HCT116 (cell line): ENCODE measurements at regions not wholly inside any gene's neighbourhood (a gene's known extent, or its start where the extent isn't known, plus 50 kb on each side); places are given as distances from the start of the nearest gene placed in this dataset.

ENCODE experiments used
- ELF1 ChIP-seq: IDR thresholded peaks from 2 replicates; pipeline ENCODE4 v1.6.1; 2012; ENCODE audit warnings: low read depth, borderline replicate concordance
- EZH2 ChIP-seq: fragments of 200-600 bp; sonication (generic); IDR thresholded peaks from 2 replicates; pipeline ENCODE4 v1.6.1; 2017; ENCODE audit warnings: antibody characterized with exemption, mixed run types
- JUND ChIP-seq: IDR thresholded peaks from 2 replicates; pipeline ENCODE4 v1.6.1; 2012
- POLR2A ChIP-seq: IDR thresholded peaks from 2 replicates; pipeline ENCODE4 v1.7.0; 2011; ENCODE audit warnings: borderline replicate concordance; ENCODE audit not compliant: insufficient read depth, insufficient read length; ENCODE audit errors: extremely low read depth
- POLR2AphosphoS5 ChIP-seq: IDR thresholded peaks from 2 replicates; pipeline ENCODE4 v1.6.1; 2011; ENCODE audit warnings: mild to moderate bottlenecking, low read depth, low read length, moderate library complexity
- RAD21 ChIP-seq: IDR thresholded peaks from 2 replicates; pipeline ENCODE4 v1.6.1; 2012; ENCODE audit warnings: low read depth, mild to moderate bottlenecking
- SIN3A ChIP-seq: IDR thresholded peaks from 2 replicates; pipeline ENCODE4 v1.6.1; 2012; ENCODE audit warnings: low read depth
- YY1 ChIP-seq: IDR thresholded peaks from 2 replicates; pipeline ENCODE4 v1.6.1; 2011; ENCODE audit warnings: low read length, low read depth, moderate library complexity, mild to moderate bottlenecking; ENCODE audit not compliant: insufficient replicate concordance; ENCODE audit errors: extremely low read depth
- TF ChIP-seq, protein P1 (sequence below), 3 experiments: fragments of 200-600 bp in 1 of 3; sonication (generic) in 1 of 3; IDR thresholded peaks in 2 of 3; conservative IDR thresholded peaks in 1 of 3; 2 replicates each; pipeline ENCODE4 v1.5.1; 2012 to 2017; ENCODE audit warnings: low read depth in 2 of 3, low read length in 2 of 3, antibody characterized with exemption in 1 of 3, borderline replicate concordance in 1 of 3, control low read depth in 1 of 3, mild to moderate bottlenecking in 1 of 3, mixed read lengths in 1 of 3, mixed run types in 1 of 3, moderate library complexity in 1 of 3; ENCODE audit not compliant: insufficient read depth in 1 of 3
- TF ChIP-seq, protein P2 (sequence below): IDR thresholded peaks from 2 replicates; pipeline ENCODE4 v1.6.1; 2012
- TF ChIP-seq, protein P3 (sequence below): IDR thresholded peaks from 2 replicates; pipeline ENCODE4 v1.6.1; 2012

DNA sequence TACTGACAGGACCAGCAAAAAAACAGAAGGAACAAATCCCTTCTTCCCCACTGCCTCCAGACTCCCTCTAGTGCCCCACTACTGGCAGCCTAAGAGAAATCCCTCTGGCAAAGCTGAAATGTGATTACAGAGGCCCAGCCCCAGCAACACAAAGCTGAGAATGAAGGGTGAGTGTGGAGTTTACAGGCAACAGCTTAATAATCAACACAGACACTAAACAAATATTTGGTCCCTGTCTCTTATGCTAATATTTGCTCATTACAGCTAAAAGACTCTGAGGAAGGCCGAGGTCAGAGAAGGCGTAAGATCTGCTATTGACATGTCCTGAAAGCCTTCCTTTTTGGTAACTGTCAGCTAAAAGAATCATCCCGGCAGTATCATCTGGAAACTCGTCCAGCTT, 308.5 kb upstream of the RASGRP1 start:
- TF ChIP-seq, protein P1, sequence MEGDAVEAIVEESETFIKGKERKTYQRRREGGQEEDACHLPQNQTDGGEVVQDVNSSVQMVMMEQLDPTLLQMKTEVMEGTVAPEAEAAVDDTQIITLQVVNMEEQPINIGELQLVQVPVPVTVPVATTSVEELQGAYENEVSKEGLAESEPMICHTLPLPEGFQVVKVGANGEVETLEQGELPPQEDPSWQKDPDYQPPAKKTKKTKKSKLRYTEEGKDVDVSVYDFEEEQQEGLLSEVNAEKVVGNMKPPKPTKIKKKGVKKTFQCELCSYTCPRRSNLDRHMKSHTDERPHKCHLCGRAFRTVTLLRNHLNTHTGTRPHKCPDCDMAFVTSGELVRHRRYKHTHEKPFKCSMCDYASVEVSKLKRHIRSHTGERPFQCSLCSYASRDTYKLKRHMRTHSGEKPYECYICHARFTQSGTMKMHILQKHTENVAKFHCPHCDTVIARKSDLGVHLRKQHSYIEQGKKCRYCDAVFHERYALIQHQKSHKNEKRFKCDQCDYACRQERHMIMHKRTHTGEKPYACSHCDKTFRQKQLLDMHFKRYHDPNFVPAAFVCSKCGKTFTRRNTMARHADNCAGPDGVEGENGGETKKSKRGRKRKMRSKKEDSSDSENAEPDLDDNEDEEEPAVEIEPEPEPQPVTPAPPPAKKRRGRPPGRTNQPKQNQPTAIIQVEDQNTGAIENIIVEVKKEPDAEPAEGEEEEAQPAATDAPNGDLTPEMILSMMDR (IDR thresholded peaks at IDR 0.05 in 2 of 3, conservative IDR thresholded peaks at IDR 0.05 in 1 of 3; ENCODE audit: borderline replicate concordance in 1 of 3, insufficient read depth in 1 of 3, low read depth in 2 of 3, low read length in 2 of 3) = no peak
- TF ChIP-seq ELF1 (no peak), POLR2A (no peak), RAD21 (no peak), EZH2 (no peak), YY1 (no peak), JUND (no peak), SIN3A (no peak), POLR2AphosphoS5 (no peak)
- TF ChIP-seq, protein P2, sequence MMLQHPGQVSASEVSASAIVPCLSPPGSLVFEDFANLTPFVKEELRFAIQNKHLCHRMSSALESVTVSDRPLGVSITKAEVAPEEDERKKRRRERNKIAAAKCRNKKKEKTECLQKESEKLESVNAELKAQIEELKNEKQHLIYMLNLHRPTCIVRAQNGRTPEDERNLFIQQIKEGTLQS = no peak
- TF ChIP-seq, protein P3, sequence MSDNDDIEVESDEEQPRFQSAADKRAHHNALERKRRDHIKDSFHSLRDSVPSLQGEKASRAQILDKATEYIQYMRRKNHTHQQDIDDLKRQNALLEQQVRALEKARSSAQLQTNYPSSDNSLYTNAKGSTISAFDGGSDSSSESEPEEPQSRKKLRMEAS = no peak
